DND-41 (cell line): ENCODE measurements at regions not wholly inside any gene's neighbourhood (a gene's known extent, or its start where the extent isn't known, plus 50 kb on each side); places are given as distances from the start of the nearest gene placed in this dataset.

Experiments
- ATAC-seq: fragments of 200-7000 bp; cut with Tn5 transposase; 3 replicates; pipeline ENCODE4 v1.9.1; 2021; ENCODE audit warnings: low read depth; ENCODE audit not compliant: insufficient read depth
- DNase-seq: peaks from one replicate; pipeline ENCODE4 v3.0.0-alpha.2; 2020
- H2AFZ ChIP-seq: 2 replicates; pipeline ENCODE4 v1.6.0; 2012; ENCODE audit warnings: low read depth, low read length
- H3K27ac ChIP-seq: 2 replicates; pipeline ENCODE4 v1.5.1; 2012; ENCODE audit warnings: low read length, inconsistent platforms
- H3K27me3 ChIP-seq: fragments of 200-600 bp; sonication (generic); 2 replicates; pipeline ENCODE4 v1.6.0; 2012; ENCODE audit warnings: low read length, mild to moderate bottlenecking, inconsistent platforms; ENCODE audit not compliant: insufficient read depth, poor library complexity
- H3K36me3 ChIP-seq: 2 replicates; pipeline ENCODE4 v1.5.1; 2012; ENCODE audit warnings: low read length, inconsistent platforms; ENCODE audit not compliant: insufficient read depth
- H3K4me1 ChIP-seq: 2 replicates; pipeline ENCODE4 v1.5.1; 2012; ENCODE audit warnings: mild to moderate bottlenecking, low read length; ENCODE audit not compliant: insufficient read depth
- H3K4me2 ChIP-seq: 2 replicates; pipeline ENCODE4 v1.6.0; 2012; ENCODE audit warnings: mild to moderate bottlenecking, moderate library complexity, low read length, inconsistent platforms; ENCODE audit not compliant: insufficient read depth
- H3K4me3 ChIP-seq, 2 experiments: fragments of 200-600 bp in 1 of 2; shearing (Covaris generic) in 1 of 2; 2 replicates each; pipeline ENCODE4 v1.5.1; 2012 to 2016; ENCODE audit warnings: inconsistent platforms in 2 of 2, low read length in 2 of 2, mild to moderate bottlenecking in 2 of 2, low read depth in 1 of 2, moderate library complexity in 1 of 2
- H3K79me2 ChIP-seq: 2 replicates; pipeline ENCODE4 v1.6.0; 2012; ENCODE audit warnings: low read length, inconsistent platforms; ENCODE audit not compliant: insufficient read depth
- H3K9ac ChIP-seq: 2 replicates; pipeline ENCODE4 v1.6.0; 2012; ENCODE audit warnings: low read depth, mild to moderate bottlenecking, inconsistent platforms, low read length, moderate library complexity
- H3K9me3 ChIP-seq: 2 replicates; pipeline ENCODE4 v1.5.1; 2012; ENCODE audit warnings: low read length, moderate library complexity, mild to moderate bottlenecking, inconsistent platforms; ENCODE audit not compliant: insufficient read depth, severe bottlenecking
- H4K20me1 ChIP-seq: 2 replicates; pipeline ENCODE4 v1.6.0; 2012; ENCODE audit warnings: low read length; ENCODE audit not compliant: insufficient read depth
- EZH2 ChIP-seq: IDR thresholded peaks from 3 replicates; pipeline ENCODE4 v1.6.1; 2012; ENCODE audit warnings: borderline replicate concordance, low read depth, mild to moderate bottlenecking, moderate library complexity, low read length, inconsistent platforms; ENCODE audit not compliant: severe bottlenecking
- TF ChIP-seq, protein P1 (sequence below): IDR thresholded peaks from 2 replicates; pipeline ENCODE4 v1.5.1; 2012; ENCODE audit warnings: borderline replicate concordance, low read length, moderate library complexity, mild to moderate bottlenecking; ENCODE audit not compliant: poor library complexity, severe bottlenecking; ENCODE audit errors: extremely low read depth

DNA sequence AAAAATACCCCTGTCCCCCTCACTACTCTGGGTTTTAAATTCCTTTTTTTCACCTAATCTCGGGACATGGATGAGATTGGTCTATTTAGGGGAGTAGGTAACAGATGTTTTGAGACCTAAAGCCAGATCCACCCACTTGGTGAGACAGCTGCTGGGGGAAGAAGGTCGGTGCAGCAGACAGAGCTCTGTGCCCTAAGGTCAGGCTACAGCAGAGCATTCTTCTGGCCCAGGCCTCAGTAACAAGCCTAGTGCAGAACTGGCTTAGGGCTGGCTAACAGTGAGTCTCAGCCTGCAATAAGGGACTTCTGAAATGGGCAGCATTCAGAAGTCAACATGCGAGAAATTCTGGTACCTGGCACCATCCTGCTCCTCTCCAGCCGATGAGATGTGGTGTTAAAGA is 444.9 kb upstream of the KIRREL3 start:
- Histone ChIP-seq H3K9ac (no peak overlapping the region), H3K79me2 (no peaks in the 10 kb centered on the region), H4K20me1 (no peaks in the 10 kb centered on the region), H3K9me3 (no peaks in the 10 kb centered on the region), H3K27me3 (no peaks in the 10 kb centered on the region), H3K4me3 (no peak overlapping the region), H3K4me2 (no peak overlapping the region), H3K27ac (no peak overlapping the region), H3K4me1 (no peaks in the 10 kb centered on the region), H2AFZ (no peak overlapping the region), H3K36me3 (no peaks in the 10 kb centered on the region)
- TF ChIP-seq, protein P1, sequence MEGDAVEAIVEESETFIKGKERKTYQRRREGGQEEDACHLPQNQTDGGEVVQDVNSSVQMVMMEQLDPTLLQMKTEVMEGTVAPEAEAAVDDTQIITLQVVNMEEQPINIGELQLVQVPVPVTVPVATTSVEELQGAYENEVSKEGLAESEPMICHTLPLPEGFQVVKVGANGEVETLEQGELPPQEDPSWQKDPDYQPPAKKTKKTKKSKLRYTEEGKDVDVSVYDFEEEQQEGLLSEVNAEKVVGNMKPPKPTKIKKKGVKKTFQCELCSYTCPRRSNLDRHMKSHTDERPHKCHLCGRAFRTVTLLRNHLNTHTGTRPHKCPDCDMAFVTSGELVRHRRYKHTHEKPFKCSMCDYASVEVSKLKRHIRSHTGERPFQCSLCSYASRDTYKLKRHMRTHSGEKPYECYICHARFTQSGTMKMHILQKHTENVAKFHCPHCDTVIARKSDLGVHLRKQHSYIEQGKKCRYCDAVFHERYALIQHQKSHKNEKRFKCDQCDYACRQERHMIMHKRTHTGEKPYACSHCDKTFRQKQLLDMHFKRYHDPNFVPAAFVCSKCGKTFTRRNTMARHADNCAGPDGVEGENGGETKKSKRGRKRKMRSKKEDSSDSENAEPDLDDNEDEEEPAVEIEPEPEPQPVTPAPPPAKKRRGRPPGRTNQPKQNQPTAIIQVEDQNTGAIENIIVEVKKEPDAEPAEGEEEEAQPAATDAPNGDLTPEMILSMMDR, result no peak
- no peak for TF ChIP-seq EZH2
- ATAC-seq (no peak), DNase-seq (no peak)

DNA sequence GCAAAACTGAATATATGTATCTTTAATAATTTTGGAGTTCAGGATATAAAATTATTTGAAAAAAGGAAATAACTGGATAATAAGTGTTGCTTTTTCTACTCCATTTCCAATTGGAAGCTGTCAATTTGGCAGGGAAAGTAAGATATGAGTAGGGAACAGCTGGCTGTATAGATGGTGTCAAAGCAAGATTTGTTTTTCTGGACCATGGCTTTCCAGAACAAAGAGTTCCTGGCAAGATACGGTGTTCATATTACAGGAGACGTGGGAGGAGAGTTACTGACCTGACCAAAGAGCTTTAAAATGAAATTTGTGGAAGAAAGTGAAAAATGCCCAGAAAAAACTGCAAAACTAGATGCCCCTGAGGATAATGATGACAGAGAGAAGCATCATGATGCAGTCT is 442.7 kb upstream of the KIRREL3 start:
- H3K9ac ChIP-seq, result no peak overlapping the region
- H3K9me3 ChIP-seq, result no peaks in the 10 kb centered on the region
- H3K79me2 ChIP-seq, result no peaks in the 10 kb centered on the region
- H3K27ac ChIP-seq, result no peak overlapping the region
- H2AFZ ChIP-seq, result no peak overlapping the region
- H3K27me3 ChIP-seq, result no peaks in the 10 kb centered on the region
- ATAC-seq (no peak), DNase-seq (no peak)
- no peaks in the 10 kb centered on the region for H3K4me1 ChIP-seq
- no peak for TF ChIP-seq EZH2
- TF ChIP-seq, protein P1, result no peak
- H3K4me2 ChIP-seq, result no peak overlapping the region
- no peak overlapping the region for H3K4me3 ChIP-seq
- H4K20me1 ChIP-seq, result no peaks in the 10 kb centered on the region
- H3K36me3 ChIP-seq, result no peaks in the 10 kb centered on the region

DNA sequence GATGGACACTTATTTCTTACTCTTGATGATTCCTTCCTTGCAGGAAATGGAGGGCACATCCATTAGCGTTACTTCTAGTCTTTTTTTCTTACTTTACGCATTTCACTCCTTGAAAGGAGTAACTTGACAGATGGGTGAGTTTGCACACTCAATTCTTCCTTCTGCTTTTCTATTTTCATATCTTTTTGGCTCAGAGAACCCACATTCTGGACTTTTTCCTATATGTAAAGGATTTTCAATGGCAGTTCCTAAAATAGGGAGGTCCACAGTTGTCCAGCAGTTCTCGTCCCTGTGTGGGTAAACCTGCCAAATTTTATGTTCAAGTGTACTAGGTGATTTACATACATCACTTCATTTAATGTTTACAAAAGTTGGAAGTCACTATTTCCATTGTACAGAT is 440.0 kb upstream of the KIRREL3 start:
- no peaks in the 10 kb centered on the region for H3K27me3 ChIP-seq
- H4K20me1 ChIP-seq, result no peaks in the 10 kb centered on the region
- no peaks in the 10 kb centered on the region for H3K4me1 ChIP-seq
- H3K27ac ChIP-seq, result no peak overlapping the region
- H3K9me3 ChIP-seq, result no peaks in the 10 kb centered on the region
- TF ChIP-seq EZH2, result no peak
- TF ChIP-seq, protein P1, result no peak
- no peak overlapping the region for H3K4me3 ChIP-seq
- no peak overlapping the region for H3K9ac ChIP-seq
- ATAC-seq (no peak), DNase-seq (no peak)
- no peak overlapping the region for H2AFZ ChIP-seq
- H3K4me2 ChIP-seq, result no peak overlapping the region
- no peaks in the 10 kb centered on the region for H3K36me3 ChIP-seq
- no peaks in the 10 kb centered on the region for H3K79me2 ChIP-seq

DNA sequence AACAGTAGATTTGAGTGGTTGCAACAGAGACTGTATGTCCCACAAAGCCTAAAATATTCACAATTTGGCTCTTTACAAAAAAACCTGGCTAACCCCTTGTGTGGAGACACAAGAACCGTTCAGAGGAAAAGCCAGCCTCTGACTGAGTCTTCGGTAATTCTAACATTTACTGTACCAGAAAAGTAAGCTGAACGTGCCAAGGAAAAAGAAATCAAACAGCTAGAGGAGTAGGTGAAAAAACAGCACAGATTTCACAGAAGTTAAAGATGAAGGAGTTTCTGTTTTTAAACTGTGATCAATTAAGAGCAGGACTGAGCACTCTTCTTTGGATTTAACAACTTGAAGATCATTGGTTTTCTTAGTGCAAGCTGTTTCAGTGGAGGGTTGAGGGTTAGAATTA is 424.7 kb upstream of the KIRREL3 start:
- H3K36me3 ChIP-seq, result no peaks in the 10 kb centered on the region
- no peaks in the 10 kb centered on the region for H3K4me1 ChIP-seq
- no peak for ATAC-seq
- H3K4me2 ChIP-seq, result no peak overlapping the region
- no peak overlapping the region for H3K9ac ChIP-seq
- H3K27ac ChIP-seq, result no peak overlapping the region
- TF ChIP-seq, protein P1, result no peak
- TF ChIP-seq EZH2, result no peak
- H3K4me3 ChIP-seq, result no peak overlapping the region
- H3K9me3 ChIP-seq, result no peaks in the 10 kb centered on the region
- H3K79me2 ChIP-seq, result no peaks in the 10 kb centered on the region
- no peak overlapping the region for H2AFZ ChIP-seq
- H3K27me3 ChIP-seq, result no peaks in the 10 kb centered on the region
- H4K20me1 ChIP-seq, result no peaks in the 10 kb centered on the region
- no peak for DNase-seq
